ENCODE measurements at regions not wholly inside any gene's neighbourhood (a gene's known extent, or its start where the extent isn't known, plus 50 kb on each side); places are given as distances from the start of the nearest gene placed in this dataset.

DNA sequence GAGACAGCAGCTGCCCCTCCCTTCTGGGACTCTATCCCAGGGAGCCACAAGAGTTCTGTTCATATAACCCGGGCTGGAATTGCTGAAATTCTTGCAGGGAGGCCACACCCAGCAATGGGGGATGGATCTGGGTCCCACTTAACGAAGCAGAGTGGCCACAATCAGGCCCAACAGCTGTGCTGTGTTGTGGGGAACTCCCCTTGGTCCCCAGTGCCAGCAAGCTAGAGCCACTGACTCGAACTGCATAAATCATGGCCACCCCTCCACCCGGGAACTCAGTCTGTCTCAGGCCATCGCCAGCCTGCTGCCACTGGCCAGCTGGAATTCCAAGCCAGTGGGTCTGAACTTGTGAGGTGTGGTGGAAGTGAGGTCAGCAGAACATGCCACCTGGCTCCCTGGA is 111.1 kb downstream of the KLF8 start:
- Histone ChIP-seq H3K9ac (ENCODE audit: low read length) (no peak overlapping the region), H3K4me3 (replicated peaks in 1 of 2; ENCODE audit: low read depth in 1 of 2, low read length in 2 of 2) (no peak overlapping the region), H3K79me2 (ENCODE audit: insufficient read depth, low read length) (no peaks in the 10 kb centered on the region), H3K27me3 (ENCODE audit: insufficient read depth, low read length) (no peaks in the 10 kb centered on the region), H3K9me3 (ENCODE audit: control insufficient read depth in 1 of 2, insufficient read depth in 1 of 2, low read depth in 1 of 2, low read length in 2 of 2) (no peaks in the 10 kb centered on the region), H3K4me2 (ENCODE audit: low read length) (no peak overlapping the region), H3K4me1 (ENCODE audit: control insufficient read depth in 1 of 2, insufficient read depth in 2 of 2, low read length in 2 of 2) (no peaks in the 10 kb centered on the region), H3K27ac (ENCODE audit: low read depth, low read length) (no peak overlapping the region), H4K20me1 (ENCODE audit: insufficient read depth) (no peaks in the 10 kb centered on the region), H3K36me3 (ENCODE audit: control insufficient read depth in 1 of 2, insufficient read depth in 2 of 2, low read length in 2 of 2) (no peaks in the 10 kb centered on the region), H2AFZ (ENCODE audit: low read depth, low read length, poor library complexity, severe bottlenecking) (no peak overlapping the region), H3K9me2 (ENCODE audit: insufficient read depth) (no peaks in the 10 kb centered on the region)
- POLR2A ChIA-PET = no interaction called here
- CTCF ChIA-PET = no interaction called here
- intact Hi-C loops (cut with micrococcal nuclease) = no loop called here
- BruUV-seq (replicated peaks) = no TSS peak
- DNase-seq (ENCODE audit: low read depth, low spot score) (no peak), ATAC-seq (no peak)
- RAD21 ChIA-PET (ENCODE audit: low non-redundant PET in 1 of 2, low total read pairs in 2 of 2, uncharacterized antibody in 2 of 2, unreplicated experiment in 2 of 2) = no interaction called here
- TF ChIP-seq, protein P1, sequence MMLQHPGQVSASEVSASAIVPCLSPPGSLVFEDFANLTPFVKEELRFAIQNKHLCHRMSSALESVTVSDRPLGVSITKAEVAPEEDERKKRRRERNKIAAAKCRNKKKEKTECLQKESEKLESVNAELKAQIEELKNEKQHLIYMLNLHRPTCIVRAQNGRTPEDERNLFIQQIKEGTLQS (IDR thresholded peaks at IDR 0.05) = no peak
- TF ChIP-seq ZFX (IDR thresholded peaks at IDR 0.05) = no peak
- TF ChIP-seq ZNF274 (IDR thresholded peaks at IDR 0.05; ENCODE audit: low read depth, low read length) = no peak
- TF ChIP-seq YY1 (IDR thresholded peaks at IDR 0.05; ENCODE audit: extremely low read depth, insufficient replicate concordance, low read depth, low read length) = no peak
- no peak for TF ChIP-seq EGR1 (IDR thresholded peaks at IDR 0.05; ENCODE audit: low read depth)
- TF ChIP-seq, protein P2, sequence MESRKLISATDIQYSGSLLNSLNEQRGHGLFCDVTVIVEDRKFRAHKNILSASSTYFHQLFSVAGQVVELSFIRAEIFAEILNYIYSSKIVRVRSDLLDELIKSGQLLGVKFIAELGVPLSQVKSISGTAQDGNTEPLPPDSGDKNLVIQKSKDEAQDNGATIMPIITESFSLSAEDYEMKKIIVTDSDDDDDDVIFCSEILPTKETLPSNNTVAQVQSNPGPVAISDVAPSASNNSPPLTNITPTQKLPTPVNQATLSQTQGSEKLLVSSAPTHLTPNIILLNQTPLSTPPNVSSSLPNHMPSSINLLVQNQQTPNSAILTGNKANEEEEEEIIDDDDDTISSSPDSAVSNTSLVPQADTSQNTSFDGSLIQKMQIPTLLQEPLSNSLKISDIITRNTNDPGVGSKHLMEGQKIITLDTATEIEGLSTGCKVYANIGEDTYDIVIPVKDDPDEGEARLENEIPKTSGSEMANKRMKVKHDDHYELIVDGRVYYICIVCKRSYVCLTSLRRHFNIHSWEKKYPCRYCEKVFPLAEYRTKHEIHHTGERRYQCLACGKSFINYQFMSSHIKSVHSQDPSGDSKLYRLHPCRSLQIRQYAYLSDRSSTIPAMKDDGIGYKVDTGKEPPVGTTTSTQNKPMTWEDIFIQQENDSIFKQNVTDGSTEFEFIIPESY (IDR thresholded peaks at IDR 0.05; ENCODE audit: extremely low read depth, insufficient replicate concordance, low read length) = no peak
- TF ChIP-seq, protein P3, sequence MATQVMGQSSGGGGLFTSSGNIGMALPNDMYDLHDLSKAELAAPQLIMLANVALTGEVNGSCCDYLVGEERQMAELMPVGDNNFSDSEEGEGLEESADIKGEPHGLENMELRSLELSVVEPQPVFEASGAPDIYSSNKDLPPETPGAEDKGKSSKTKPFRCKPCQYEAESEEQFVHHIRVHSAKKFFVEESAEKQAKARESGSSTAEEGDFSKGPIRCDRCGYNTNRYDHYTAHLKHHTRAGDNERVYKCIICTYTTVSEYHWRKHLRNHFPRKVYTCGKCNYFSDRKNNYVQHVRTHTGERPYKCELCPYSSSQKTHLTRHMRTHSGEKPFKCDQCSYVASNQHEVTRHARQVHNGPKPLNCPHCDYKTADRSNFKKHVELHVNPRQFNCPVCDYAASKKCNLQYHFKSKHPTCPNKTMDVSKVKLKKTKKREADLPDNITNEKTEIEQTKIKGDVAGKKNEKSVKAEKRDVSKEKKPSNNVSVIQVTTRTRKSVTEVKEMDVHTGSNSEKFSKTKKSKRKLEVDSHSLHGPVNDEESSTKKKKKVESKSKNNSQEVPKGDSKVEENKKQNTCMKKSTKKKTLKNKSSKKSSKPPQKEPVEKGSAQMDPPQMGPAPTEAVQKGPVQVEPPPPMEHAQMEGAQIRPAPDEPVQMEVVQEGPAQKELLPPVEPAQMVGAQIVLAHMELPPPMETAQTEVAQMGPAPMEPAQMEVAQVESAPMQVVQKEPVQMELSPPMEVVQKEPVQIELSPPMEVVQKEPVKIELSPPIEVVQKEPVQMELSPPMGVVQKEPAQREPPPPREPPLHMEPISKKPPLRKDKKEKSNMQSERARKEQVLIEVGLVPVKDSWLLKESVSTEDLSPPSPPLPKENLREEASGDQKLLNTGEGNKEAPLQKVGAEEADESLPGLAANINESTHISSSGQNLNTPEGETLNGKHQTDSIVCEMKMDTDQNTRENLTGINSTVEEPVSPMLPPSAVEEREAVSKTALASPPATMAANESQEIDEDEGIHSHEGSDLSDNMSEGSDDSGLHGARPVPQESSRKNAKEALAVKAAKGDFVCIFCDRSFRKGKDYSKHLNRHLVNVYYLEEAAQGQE (IDR thresholded peaks at IDR 0.05; ENCODE audit: low read depth) = no peak
- TF ChIP-seq RAD21 (IDR thresholded peaks at IDR 0.05; ENCODE audit: low read depth) = no peak
- TF ChIP-seq SRF (IDR thresholded peaks at IDR 0.05; ENCODE audit: low read depth) = no peak
- no peak for TF ChIP-seq EZH2phosphoT487 (IDR thresholded peaks at IDR 0.05; ENCODE audit: borderline replicate concordance)
- TF ChIP-seq, protein P4, sequence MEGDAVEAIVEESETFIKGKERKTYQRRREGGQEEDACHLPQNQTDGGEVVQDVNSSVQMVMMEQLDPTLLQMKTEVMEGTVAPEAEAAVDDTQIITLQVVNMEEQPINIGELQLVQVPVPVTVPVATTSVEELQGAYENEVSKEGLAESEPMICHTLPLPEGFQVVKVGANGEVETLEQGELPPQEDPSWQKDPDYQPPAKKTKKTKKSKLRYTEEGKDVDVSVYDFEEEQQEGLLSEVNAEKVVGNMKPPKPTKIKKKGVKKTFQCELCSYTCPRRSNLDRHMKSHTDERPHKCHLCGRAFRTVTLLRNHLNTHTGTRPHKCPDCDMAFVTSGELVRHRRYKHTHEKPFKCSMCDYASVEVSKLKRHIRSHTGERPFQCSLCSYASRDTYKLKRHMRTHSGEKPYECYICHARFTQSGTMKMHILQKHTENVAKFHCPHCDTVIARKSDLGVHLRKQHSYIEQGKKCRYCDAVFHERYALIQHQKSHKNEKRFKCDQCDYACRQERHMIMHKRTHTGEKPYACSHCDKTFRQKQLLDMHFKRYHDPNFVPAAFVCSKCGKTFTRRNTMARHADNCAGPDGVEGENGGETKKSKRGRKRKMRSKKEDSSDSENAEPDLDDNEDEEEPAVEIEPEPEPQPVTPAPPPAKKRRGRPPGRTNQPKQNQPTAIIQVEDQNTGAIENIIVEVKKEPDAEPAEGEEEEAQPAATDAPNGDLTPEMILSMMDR (IDR thresholded peaks at IDR 0.05 in 2 of 3, conservative IDR thresholded peaks at IDR 0.05 in 1 of 3; ENCODE audit: borderline replicate concordance in 1 of 3, insufficient read depth in 1 of 3, low read depth in 2 of 3, low read length in 2 of 3) = no peak
- TF ChIP-seq CEBPB (IDR thresholded peaks at IDR 0.05; ENCODE audit: low read depth) = no peak
- no peak for TF ChIP-seq CBX3 (IDR thresholded peaks at IDR 0.05; ENCODE audit: low read depth)
- no peak for TF ChIP-seq SIN3A (IDR thresholded peaks at IDR 0.05; ENCODE audit: low read depth)
- TF ChIP-seq POLR2A (IDR thresholded peaks at IDR 0.05; ENCODE audit: borderline replicate concordance, extremely low read depth, insufficient read depth, insufficient read length) = no peak
- no peak for TF ChIP-seq FOSL1 (IDR thresholded peaks at IDR 0.05; ENCODE audit: low read depth)
- no peak for TF ChIP-seq SP1 (IDR thresholded peaks at IDR 0.05; ENCODE audit: low read depth)

All from HCT116 (cell line).